ENCODE measurements at regions not wholly inside any gene's neighbourhood (a gene's known extent, or its start where the extent isn't known, plus 50 kb on each side); places are given as distances from the start of the nearest gene placed in this dataset.
"Not testable (repeated sequence)": the region's sequence is repeated elsewhere in the genome, so short reads cannot be mapped to it uniquely, and the experiment has no call there.

DNA sequence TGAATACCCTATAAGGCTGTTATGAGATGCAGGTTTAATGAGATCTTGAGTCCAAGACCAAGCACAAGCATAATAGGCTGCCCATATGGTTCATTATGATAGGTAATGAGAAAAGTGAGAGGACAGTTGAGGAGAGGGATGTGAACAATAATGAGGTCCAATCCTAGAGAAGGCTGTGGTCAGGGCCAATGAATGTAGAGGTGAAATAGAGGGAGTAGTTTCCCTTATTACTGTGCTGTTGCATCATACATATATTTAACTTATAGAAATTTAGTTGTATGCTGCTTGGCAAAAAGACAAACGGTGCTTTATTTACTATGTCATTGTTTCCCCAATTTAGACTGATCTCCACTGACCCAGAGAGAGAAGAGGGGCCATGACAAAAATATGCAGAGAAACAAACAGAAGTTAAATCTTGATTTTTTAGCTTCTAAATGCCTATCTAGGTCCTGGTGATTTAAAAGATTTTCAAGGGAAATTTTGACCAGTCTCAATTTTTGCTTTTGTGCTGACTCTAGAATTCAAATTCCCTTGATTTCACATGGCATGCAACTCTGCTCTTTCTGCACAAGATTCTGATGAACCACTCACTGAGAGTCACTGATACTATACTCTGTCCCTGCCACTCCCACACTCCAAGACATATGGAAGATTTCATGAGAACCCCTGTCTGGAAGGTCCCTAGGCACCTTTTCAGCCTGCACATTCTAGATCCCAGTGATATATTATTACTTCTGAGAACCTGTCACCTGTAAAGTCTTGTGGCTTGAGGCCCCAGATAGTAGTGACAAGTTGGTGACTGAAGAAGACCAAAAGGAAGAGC is 159.7 kb downstream of the VSIG4 start:
- Histone ChIP-seq H3K4me1 (ENCODE audit: insufficient read depth, low read length, poor library complexity, severe bottlenecking) (no peaks in the 10 kb centered on the region), H3K27me3 (replicated peaks; ENCODE audit: insufficient read depth, low read depth, low read length, poor library complexity) (no peaks in the 10 kb centered on the region), H3K27ac (ENCODE audit: low read depth, low read length, poor library complexity, severe bottlenecking) (no peak overlapping the region), H3K36me3 (ENCODE audit: insufficient read depth, low read length, poor library complexity, severe bottlenecking) (no peaks in the 10 kb centered on the region), H3K4me3 (ENCODE audit: low read depth, low read length, poor library complexity, severe bottlenecking) (no peak overlapping the region), H3K9me3 (ENCODE audit: low read depth, low read length, poor library complexity, severe bottlenecking) (no peaks in the 10 kb centered on the region)
- intact Hi-C loops (cut with micrococcal nuclease; ENCODE audit: unreplicated experiment) = no loop called here
- no peak for DNase-seq (ENCODE audit: low spot score)
- no peak for TF ChIP-seq EZH2 (IDR thresholded peaks at IDR 0.05; ENCODE audit: borderline replicate concordance, low read depth, low read length, poor library complexity, severe bottlenecking)
- TF ChIP-seq, protein P1, sequence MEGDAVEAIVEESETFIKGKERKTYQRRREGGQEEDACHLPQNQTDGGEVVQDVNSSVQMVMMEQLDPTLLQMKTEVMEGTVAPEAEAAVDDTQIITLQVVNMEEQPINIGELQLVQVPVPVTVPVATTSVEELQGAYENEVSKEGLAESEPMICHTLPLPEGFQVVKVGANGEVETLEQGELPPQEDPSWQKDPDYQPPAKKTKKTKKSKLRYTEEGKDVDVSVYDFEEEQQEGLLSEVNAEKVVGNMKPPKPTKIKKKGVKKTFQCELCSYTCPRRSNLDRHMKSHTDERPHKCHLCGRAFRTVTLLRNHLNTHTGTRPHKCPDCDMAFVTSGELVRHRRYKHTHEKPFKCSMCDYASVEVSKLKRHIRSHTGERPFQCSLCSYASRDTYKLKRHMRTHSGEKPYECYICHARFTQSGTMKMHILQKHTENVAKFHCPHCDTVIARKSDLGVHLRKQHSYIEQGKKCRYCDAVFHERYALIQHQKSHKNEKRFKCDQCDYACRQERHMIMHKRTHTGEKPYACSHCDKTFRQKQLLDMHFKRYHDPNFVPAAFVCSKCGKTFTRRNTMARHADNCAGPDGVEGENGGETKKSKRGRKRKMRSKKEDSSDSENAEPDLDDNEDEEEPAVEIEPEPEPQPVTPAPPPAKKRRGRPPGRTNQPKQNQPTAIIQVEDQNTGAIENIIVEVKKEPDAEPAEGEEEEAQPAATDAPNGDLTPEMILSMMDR (conservative IDR thresholded peaks at IDR 0.05; ENCODE audit: low read depth, low read length) = no peak
- ChIA-PET POLR2A (ENCODE audit: low non-redundant PET) (no interaction called here), CTCF (no interaction called here)
- BruUV-seq (replicated peaks) = no TSS peak

DNA sequence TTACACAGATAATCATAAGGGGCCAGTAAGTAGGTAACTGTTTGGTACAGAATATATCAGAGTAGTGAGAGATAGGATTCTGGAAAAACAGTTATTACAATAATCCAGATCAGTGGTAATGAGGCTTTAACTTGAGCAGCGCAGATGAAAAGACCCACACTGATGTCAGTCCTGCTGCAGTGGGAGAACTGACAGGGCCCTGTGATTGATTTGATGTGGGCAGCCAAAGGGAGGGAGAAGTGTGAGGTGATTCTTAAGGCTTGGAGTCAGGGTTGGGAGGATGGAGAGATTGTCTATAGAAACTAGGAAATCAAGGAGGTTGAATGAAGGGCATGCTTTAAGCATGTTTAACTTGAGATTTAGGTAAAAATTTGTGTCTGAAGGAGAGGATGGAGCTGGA is 161.4 kb downstream of the VSIG4 start:
- Histone ChIP-seq H3K9me3 (ENCODE audit: low read depth, low read length, poor library complexity, severe bottlenecking) (no peaks in the 10 kb centered on the region), H3K27ac (ENCODE audit: low read depth, low read length, poor library complexity, severe bottlenecking) (no peak overlapping the region), H3K36me3 (ENCODE audit: insufficient read depth, low read length, poor library complexity, severe bottlenecking) (no peaks in the 10 kb centered on the region), H3K4me3 (ENCODE audit: low read depth, low read length, poor library complexity, severe bottlenecking) (no peak overlapping the region), H3K4me1 (ENCODE audit: insufficient read depth, low read length, poor library complexity, severe bottlenecking) (no peaks in the 10 kb centered on the region), H3K27me3 (replicated peaks; ENCODE audit: insufficient read depth, low read depth, low read length, poor library complexity) (no peaks in the 10 kb centered on the region)
- POLR2A ChIA-PET (ENCODE audit: low non-redundant PET) = no interaction called here
- TF ChIP-seq, protein P1 (conservative IDR thresholded peaks at IDR 0.05; ENCODE audit: low read depth, low read length) = no peak
- TF ChIP-seq EZH2 (IDR thresholded peaks at IDR 0.05; ENCODE audit: borderline replicate concordance, low read depth, low read length, poor library complexity, severe bottlenecking) = no peak
- no TSS peak for BruUV-seq (replicated peaks)
- intact Hi-C loops (cut with micrococcal nuclease; ENCODE audit: unreplicated experiment) = no loop called here
- no peak for DNase-seq (ENCODE audit: low spot score)
- CTCF ChIA-PET = no interaction called here

DNA sequence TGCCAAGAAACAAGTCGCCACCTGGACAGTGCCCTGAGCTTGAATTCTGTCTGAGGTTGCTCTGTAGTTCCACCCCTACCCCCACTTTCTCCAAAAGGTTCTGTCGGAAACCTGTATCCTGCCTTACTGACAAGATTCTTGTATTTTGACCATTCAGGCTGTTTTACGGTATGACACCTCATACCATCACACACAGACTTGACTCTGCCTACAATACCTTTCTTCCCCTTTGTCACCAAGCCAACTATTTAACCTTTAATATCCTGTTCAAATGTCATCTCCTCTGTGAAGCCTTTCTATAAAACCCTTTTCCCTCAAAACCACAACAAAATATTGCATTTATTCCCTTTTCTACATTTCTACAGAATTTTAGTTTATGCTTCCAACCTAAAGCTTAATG is 161.9 kb downstream of the VSIG4 start:
- Histone ChIP-seq H3K27ac (ENCODE audit: low read depth, low read length, poor library complexity, severe bottlenecking) (no peak overlapping the region), H3K27me3 (replicated peaks; ENCODE audit: insufficient read depth, low read depth, low read length, poor library complexity) (no peaks in the 10 kb centered on the region), H3K4me1 (ENCODE audit: insufficient read depth, low read length, poor library complexity, severe bottlenecking) (no peaks in the 10 kb centered on the region), H3K36me3 (ENCODE audit: insufficient read depth, low read length, poor library complexity, severe bottlenecking) (no peaks in the 10 kb centered on the region), H3K4me3 (ENCODE audit: low read depth, low read length, poor library complexity, severe bottlenecking) (no peak overlapping the region), H3K9me3 (ENCODE audit: low read depth, low read length, poor library complexity, severe bottlenecking) (no peaks in the 10 kb centered on the region)
- intact Hi-C loops (cut with micrococcal nuclease; ENCODE audit: unreplicated experiment) = no loop called here
- BruUV-seq (replicated peaks) = no TSS peak
- no peak for DNase-seq (ENCODE audit: low spot score)
- TF ChIP-seq EZH2 (IDR thresholded peaks at IDR 0.05; ENCODE audit: borderline replicate concordance, low read depth, low read length, poor library complexity, severe bottlenecking) = no peak
- TF ChIP-seq, protein P1 (conservative IDR thresholded peaks at IDR 0.05; ENCODE audit: low read depth, low read length) = no peak
- ChIA-PET POLR2A (ENCODE audit: low non-redundant PET) (no interaction called here), CTCF (no interaction called here)

DNA sequence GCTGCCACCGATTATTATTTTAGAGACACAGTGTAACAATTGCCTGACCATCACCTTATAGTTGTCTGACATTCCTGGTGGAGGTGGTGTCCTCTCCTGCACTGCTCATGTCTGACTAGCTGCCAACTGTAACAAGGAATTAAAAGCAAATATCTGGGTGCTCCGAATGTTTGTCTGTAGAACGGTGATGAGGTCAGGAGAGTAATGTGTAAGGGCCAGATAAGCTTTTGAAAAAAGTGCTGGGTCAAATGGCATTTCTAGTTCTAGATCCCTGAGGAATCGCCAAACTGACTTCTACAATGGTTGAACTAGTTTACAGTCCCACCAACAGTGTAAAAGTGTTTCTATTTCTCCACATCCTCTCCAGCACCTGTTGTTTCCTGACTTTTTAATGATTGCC is 164.3 kb downstream of the VSIG4 start:
- H3K9me3 ChIP-seq (ENCODE audit: low read depth, low read length, poor library complexity, severe bottlenecking); H3K36me3 ChIP-seq (ENCODE audit: insufficient read depth, low read length, poor library complexity, severe bottlenecking); BruUV-seq (replicated peaks); DNase-seq (ENCODE audit: low spot score); POLR2A ChIA-PET (ENCODE audit: low non-redundant PET); H3K4me1 ChIP-seq (ENCODE audit: insufficient read depth, low read length, poor library complexity, severe bottlenecking); H3K27me3 ChIP-seq (replicated peaks; ENCODE audit: insufficient read depth, low read depth, low read length, poor library complexity); H3K27ac ChIP-seq (ENCODE audit: low read depth, low read length, poor library complexity, severe bottlenecking); H3K4me3 ChIP-seq (ENCODE audit: low read depth, low read length, poor library complexity, severe bottlenecking); CTCF ChIA-PET; intact Hi-C loops (cut with micrococcal nuclease; ENCODE audit: unreplicated experiment): not testable (repeated sequence)
